ENCODE measurements at regions not wholly inside any gene's neighbourhood (a gene's known extent, or its start where the extent isn't known, plus 50 kb on each side); places are given as distances from the start of the nearest gene placed in this dataset.

DNA sequence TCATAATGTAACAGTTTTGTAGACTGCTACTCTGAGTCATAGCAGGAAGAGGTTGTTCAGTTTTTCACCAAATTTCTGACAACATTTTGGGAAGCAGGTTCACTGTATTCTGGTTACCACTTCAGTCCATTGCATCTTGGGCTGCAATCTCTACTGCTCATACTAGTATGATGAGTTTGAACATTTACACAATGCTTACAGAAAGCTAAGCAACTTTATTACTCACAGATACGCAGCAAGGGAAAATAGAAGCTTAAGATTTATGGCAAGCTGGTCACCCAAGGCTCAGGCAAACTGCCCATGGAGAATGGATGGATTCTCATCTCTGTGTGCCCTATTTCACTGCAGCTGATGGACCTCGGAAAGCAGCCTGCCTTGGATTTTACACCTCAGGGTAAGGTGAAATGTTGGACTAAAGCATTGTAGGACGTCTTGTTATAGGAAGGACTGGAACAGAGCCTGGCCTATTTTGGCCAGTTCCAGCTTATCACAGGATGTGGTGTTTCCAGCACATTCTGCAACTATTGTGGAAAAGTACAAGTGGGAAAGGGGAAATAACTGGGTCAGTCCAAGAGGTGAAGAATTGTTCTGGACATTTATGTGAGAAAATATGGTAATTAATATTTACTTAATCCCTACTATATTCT lies 887.1 kb upstream of the AGA start:
- no peak overlapping the region for H3K4me3 ChIP-seq (ENCODE audit: low read depth, low read length)
- DNase-seq (ENCODE audit: low read depth): no peak
- no peak for TF ChIP-seq CTCF (conservative IDR thresholded peaks at IDR 0.05; ENCODE audit: low read depth, low read length)

GRCh38 chr4:178333355-178333754 lies 891.1 kb upstream of the AGA start:
- no peak for DNase-seq (ENCODE audit: low read depth)
- no peak for TF ChIP-seq CTCF (conservative IDR thresholded peaks at IDR 0.05; ENCODE audit: low read depth, low read length)
- H3K4me3 ChIP-seq (ENCODE audit: low read depth, low read length): no peak overlapping the region

DNA sequence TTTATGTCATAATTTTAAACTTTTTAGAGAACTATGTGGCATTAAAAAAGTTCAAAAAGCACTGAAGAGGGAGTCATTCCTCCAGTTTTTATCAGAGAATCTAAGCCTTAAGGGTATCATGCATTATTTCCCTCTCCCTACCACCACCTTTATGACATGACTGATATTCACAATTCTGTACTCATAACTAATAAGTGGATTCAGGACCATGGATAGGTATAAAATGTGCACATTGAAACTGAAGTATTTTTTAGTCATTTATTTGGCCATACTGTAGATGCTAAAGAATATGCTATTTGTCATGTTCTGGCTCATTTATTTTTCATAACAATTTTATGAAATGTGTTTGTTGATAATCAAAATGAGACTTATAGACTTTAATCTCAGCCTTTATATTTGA lies 897.5 kb upstream of the AGA start:
- no peak for TF ChIP-seq CTCF (conservative IDR thresholded peaks at IDR 0.05; ENCODE audit: low read depth, low read length)
- DNase-seq (ENCODE audit: low read depth): no peak
- no peak overlapping the region for H3K4me3 ChIP-seq (ENCODE audit: low read depth, low read length)

- no peak for TF ChIP-seq CTCF (conservative IDR thresholded peaks at IDR 0.05; ENCODE audit: low read depth, low read length)
- no peak overlapping the region for H3K4me3 ChIP-seq (ENCODE audit: low read depth, low read length)
- no peak for DNase-seq (ENCODE audit: low read depth)
These were observed 898.2 kb upstream of the AGA start for GRCh38 chr4:178340468-178340867.

DNA sequence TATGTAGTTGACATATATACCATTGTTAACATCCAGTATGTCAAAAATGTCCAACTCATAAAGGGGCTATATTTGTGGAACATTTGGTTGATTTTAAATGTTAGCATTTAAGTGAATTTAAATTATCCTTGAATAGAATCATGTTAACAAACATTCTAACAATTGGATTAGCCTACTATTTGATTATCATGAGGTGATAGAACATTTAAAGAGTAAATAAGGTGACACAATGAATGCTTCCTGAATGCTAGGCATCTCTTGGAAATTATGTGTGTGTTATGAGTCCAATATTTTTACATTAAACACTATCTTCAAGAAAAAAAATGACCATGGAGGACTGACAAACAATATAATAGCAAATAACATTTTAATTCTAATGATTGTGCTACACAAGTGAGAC lies 901.9 kb upstream of the AGA start:
- no peak for TF ChIP-seq CTCF (conservative IDR thresholded peaks at IDR 0.05; ENCODE audit: low read depth, low read length)
- DNase-seq (ENCODE audit: low read depth): no peak
- H3K4me3 ChIP-seq (ENCODE audit: low read depth, low read length): no peak overlapping the region

GRCh38 chr4:178347111-178347510 lies 904.9 kb upstream of the AGA start:
- no peak for DNase-seq (ENCODE audit: low read depth)
- H3K4me3 ChIP-seq (ENCODE audit: low read depth, low read length): no peak overlapping the region
- no peak for TF ChIP-seq CTCF (conservative IDR thresholded peaks at IDR 0.05; ENCODE audit: low read depth, low read length)

GRCh38 chr4:178349601-178350000 lies 907.4 kb upstream of the AGA start:
- no peak overlapping the region for H3K4me3 ChIP-seq (ENCODE audit: low read depth, low read length)
- DNase-seq (ENCODE audit: low read depth): no peak
- no peak for TF ChIP-seq CTCF (conservative IDR thresholded peaks at IDR 0.05; ENCODE audit: low read depth, low read length)

Data from epithelial cell of proximal tubule (primary cell).